ENCODE measurements at regions not wholly inside any gene's neighbourhood (a gene's known extent, or its start where the extent isn't known, plus 50 kb on each side); places are given as distances from the start of the nearest gene placed in this dataset.

DNA sequence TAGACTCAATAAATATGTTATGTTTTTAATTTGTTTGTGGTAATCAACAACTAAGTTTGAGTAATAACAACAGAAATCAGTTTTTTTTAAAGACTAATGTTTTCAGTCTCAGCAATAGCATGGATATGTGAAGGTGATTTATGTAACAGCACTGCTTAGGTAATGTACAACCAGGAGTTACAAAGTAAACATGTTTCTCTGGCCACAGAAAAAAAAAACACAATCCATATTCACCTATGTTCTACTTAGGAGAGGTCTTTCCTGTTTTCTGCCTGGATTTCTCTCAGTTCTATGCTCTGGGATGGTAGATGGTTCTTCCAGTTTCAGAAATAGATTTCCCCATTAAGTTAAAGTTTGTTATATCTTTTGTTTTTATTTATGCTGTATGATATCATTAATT lies 579.4 kb downstream of the SI start:
- dilution Hi-C loops (cut with MboI; ENCODE audit: extremely low pct_ligation_motif_present, low sequenced_read_pairs), result no loop called here
- no peaks in the 10 kb centered on the region for H3K9me1 ChIP-seq (replicated peaks; ENCODE audit: control insufficient read depth, extremely low read depth, insufficient read depth, low read length)
- H3K36me3 ChIP-seq (ENCODE audit: control insufficient read depth in 2 of 2, extremely low read depth in 1 of 2, insufficient read depth in 2 of 2, low read length in 2 of 2), result no peaks in the 10 kb centered on the region
- H3K9ac ChIP-seq (replicated peaks; ENCODE audit: extremely low read depth, insufficient read depth, low read length), result no peak overlapping the region
- H2AFZ ChIP-seq (ENCODE audit: low read depth, low read length), result no peak overlapping the region
- TF ChIP-seq POLR2A (IDR thresholded peaks at IDR 0.05; ENCODE audit: low read depth, low read length) (no peak), MYC (IDR thresholded peaks at IDR 0.05; ENCODE audit: low read depth, low read length) (no peak), CTCF (IDR thresholded peaks at IDR 0.05; ENCODE audit: extremely low read depth in 1 of 2, insufficient read depth in 1 of 2, low read depth in 1 of 2, low read length in 2 of 2) (no peak), POLR2AphosphoS5 (IDR thresholded peaks at IDR 0.05; ENCODE audit: insufficient read depth, low read depth, low read length) (no peak), FOS (IDR thresholded peaks at IDR 0.05; ENCODE audit: borderline replicate concordance, insufficient read depth, low read length) (no peak), JUN (IDR thresholded peaks at IDR 0.05; ENCODE audit: borderline replicate concordance, insufficient read depth, insufficient read length, low read depth) (no peak)
- H3K27ac ChIP-seq (ENCODE audit: insufficient read depth, low read depth, low read length), result no peak overlapping the region
- no peaks in the 10 kb centered on the region for H4K20me1 ChIP-seq (replicated peaks; ENCODE audit: control insufficient read depth, extremely low read depth, insufficient read depth, low read length)
- H3K4me3 ChIP-seq (replicated peaks in 1 of 3; ENCODE audit: insufficient read depth in 1 of 3, low read depth in 1 of 3, low read length in 3 of 3), result no peak overlapping the region
- H3K79me2 ChIP-seq (ENCODE audit: control insufficient read depth, insufficient read depth, low read length), result no peaks in the 10 kb centered on the region
- DNase-seq (ENCODE audit: low read depth, low spot score) (no peak), FAIRE-seq (no peak)
- no TSS peak for BruUV-seq (replicated peaks)
- POLR2A ChIA-PET, result no interaction called here
- H3K27me3 ChIP-seq (ENCODE audit: control insufficient read depth in 2 of 2, insufficient read depth in 2 of 2, low read length in 2 of 2), result no peaks in the 10 kb centered on the region
- H3K9me3 ChIP-seq (replicated peaks; ENCODE audit: control insufficient read depth, insufficient read depth, low read length), result peaks cover 3% of the 10 kb centered on the region
- CTCF ChIA-PET, result no interaction called here
- H3K4me2 ChIP-seq (ENCODE audit: insufficient read depth, low read length), result no peak overlapping the region
- no peaks in the 10 kb centered on the region for H3K4me1 ChIP-seq (ENCODE audit: control insufficient read depth, extremely low read depth, insufficient read depth, low read length)
- intact Hi-C loops (cut with micrococcal nuclease), result no loop called here

DNA sequence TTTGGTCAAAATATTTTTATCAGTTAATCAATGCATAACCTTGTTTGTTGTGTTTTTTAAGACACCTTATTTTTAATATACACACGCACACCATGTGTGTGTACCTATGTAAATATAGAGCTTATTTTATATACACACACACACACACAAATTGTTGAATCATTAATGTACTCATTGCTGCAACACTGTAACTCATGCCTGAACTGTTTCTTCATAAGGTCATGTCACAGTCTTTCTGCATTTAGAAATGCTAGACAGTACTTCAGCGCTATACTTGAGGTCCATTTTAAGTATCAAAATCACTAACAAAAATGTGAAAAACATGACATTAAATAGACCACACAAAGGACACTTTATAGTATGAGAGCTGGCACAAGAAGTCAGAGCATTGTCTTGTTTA lies 589.4 kb downstream of the SI start:
- H3K9me3 ChIP-seq (replicated peaks; ENCODE audit: control insufficient read depth, insufficient read depth, low read length), result no peaks in the 10 kb centered on the region
- no peaks in the 10 kb centered on the region for H3K36me3 ChIP-seq (ENCODE audit: control insufficient read depth in 2 of 2, extremely low read depth in 1 of 2, insufficient read depth in 2 of 2, low read length in 2 of 2)
- no peaks in the 10 kb centered on the region for H4K20me1 ChIP-seq (replicated peaks; ENCODE audit: control insufficient read depth, extremely low read depth, insufficient read depth, low read length)
- FAIRE-seq (no peak), DNase-seq (ENCODE audit: low read depth, low spot score) (no peak)
- no peak overlapping the region for H3K27ac ChIP-seq (ENCODE audit: insufficient read depth, low read depth, low read length)
- no peak overlapping the region for H2AFZ ChIP-seq (ENCODE audit: low read depth, low read length)
- no peaks in the 10 kb centered on the region for H3K79me2 ChIP-seq (ENCODE audit: control insufficient read depth, insufficient read depth, low read length)
- H3K4me3 ChIP-seq (replicated peaks in 1 of 3; ENCODE audit: insufficient read depth in 1 of 3, low read depth in 1 of 3, low read length in 3 of 3), result no peak overlapping the region
- no peak overlapping the region for H3K9ac ChIP-seq (replicated peaks; ENCODE audit: extremely low read depth, insufficient read depth, low read length)
- ChIA-PET CTCF (no interaction called here), POLR2A (no interaction called here)
- no TSS peak for BruUV-seq (replicated peaks)
- no peaks in the 10 kb centered on the region for H3K9me1 ChIP-seq (replicated peaks; ENCODE audit: control insufficient read depth, extremely low read depth, insufficient read depth, low read length)
- no peak overlapping the region for H3K4me2 ChIP-seq (ENCODE audit: insufficient read depth, low read length)
- dilution Hi-C loops (cut with MboI; ENCODE audit: extremely low pct_ligation_motif_present, low sequenced_read_pairs), result no loop called here
- no peaks in the 10 kb centered on the region for H3K4me1 ChIP-seq (ENCODE audit: control insufficient read depth, extremely low read depth, insufficient read depth, low read length)
- intact Hi-C loops (cut with micrococcal nuclease), result no loop called here
- TF ChIP-seq EZH2 (IDR thresholded peaks at IDR 0.05; ENCODE audit: borderline replicate concordance, low read depth, low read length, severe bottlenecking) (no peak), MYC (IDR thresholded peaks at IDR 0.05; ENCODE audit: low read depth, low read length) (no peak), POLR2AphosphoS5 (IDR thresholded peaks at IDR 0.05; ENCODE audit: insufficient read depth, low read depth, low read length) (no peak), POLR2A (IDR thresholded peaks at IDR 0.05; ENCODE audit: low read depth, low read length) (no peak), FOS (IDR thresholded peaks at IDR 0.05; ENCODE audit: borderline replicate concordance, insufficient read depth, low read length) (no peak), GATA2 (IDR thresholded peaks at IDR 0.05; ENCODE audit: insufficient read depth, insufficient read length, low read depth, low read length) (no peak), CTCF (IDR thresholded peaks at IDR 0.05; ENCODE audit: extremely low read depth in 1 of 2, insufficient read depth in 1 of 2, low read depth in 1 of 2, low read length in 2 of 2) (no peak), JUN (IDR thresholded peaks at IDR 0.05; ENCODE audit: borderline replicate concordance, insufficient read depth, insufficient read length, low read depth) (no peak)
- TF ChIP-seq, protein P1, sequence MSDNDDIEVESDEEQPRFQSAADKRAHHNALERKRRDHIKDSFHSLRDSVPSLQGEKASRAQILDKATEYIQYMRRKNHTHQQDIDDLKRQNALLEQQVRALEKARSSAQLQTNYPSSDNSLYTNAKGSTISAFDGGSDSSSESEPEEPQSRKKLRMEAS (IDR thresholded peaks at IDR 0.05; ENCODE audit: insufficient read depth, insufficient read length), result no peak
- H3K27me3 ChIP-seq (ENCODE audit: control insufficient read depth in 2 of 2, insufficient read depth in 2 of 2, low read length in 2 of 2), result no peaks in the 10 kb centered on the region

All from endothelial cell of umbilical vein (primary cell).